ENCODE measurements at regions not wholly inside any gene's neighbourhood (a gene's known extent, or its start where the extent isn't known, plus 50 kb on each side); places are given as distances from the start of the nearest gene placed in this dataset.
A peak's percentile ranks its signal among the peaks of the same experiment; 100 is the strongest.

DNA sequence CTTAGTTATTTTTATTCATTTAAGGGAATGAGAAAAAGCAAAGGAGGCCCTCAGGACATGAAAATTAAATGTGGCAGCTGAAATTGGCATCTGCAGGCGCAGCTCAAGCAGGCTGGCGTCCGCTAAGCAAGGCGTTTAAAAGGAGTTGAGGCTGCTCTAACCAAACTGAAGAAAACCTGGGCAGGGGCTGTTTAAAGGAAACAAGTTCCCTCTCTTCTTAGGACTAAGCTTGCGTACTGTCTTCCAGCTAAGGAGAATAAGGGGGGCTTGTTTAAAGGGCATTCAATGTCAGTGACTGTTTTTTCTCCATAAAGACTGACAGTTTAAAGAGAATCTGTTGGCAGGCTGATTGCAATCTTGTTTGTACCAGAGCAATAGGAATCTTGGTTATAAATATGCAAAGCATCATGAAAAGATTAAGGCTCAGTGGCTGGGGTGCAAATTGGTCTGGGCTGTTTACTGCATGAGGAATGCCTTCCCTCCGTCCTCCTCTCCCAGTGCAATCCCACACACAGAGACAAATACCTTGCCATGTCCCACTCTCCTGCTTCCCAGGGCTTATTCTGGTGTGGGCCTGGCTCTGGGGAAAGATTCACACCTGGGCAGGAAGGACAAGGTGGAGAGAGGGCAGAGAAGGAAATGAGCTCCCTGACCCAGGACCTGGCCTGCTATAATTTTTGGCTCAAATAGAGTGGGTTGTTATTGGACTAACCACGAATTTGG lies 85.9 kb upstream of the LIFR start:
- DNase-seq: no peak
- in situ Hi-C loops (cut with MboI; ENCODE audit: low pct_unique_long_range_greater_than_20kb, low sequenced_read_pairs): no loop called here

DNA sequence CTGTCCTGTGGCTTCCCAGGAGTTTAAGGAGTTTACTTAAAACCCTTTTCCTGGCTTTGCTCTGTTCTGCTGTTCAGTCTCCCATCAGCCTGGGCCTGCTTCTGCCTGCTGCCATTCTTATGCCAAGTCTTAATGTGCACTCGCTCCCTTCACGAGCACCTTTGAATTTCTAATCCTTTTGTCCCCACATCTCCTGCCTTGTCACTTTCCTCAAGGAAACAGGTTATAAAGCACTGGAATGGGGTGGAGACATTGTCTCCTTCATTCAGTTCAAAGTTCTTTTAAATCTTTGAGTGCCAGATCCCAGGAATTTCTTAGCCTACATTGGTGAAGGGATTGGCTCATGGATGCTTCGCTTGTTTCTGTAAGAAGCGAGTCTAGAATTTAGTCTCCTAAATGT lies 87.2 kb upstream of the LIFR start:
- in situ Hi-C loops (cut with MboI; ENCODE audit: low pct_unique_long_range_greater_than_20kb, low sequenced_read_pairs): no loop called here

DNA sequence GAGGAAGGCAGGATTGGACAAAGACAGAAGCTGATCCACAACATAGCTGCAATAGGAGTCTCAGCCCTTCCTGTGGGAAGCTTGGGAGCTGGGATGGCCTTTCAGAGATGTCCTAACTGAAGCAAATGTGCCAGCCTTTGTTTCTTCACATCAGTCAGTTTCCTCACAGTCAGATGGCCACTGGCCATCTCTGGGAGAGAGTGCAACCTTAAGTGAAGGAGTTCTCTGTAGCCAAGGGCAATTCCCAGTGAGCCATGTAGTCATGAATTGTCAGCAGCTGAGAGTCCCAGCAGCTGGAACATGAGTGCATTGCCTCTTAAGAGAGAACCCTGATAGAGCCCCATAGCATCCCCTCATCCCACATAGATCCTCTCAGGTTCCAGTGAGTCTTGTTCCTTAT lies 89.1 kb upstream of the LIFR start:
- in situ Hi-C loops (cut with MboI; ENCODE audit: low pct_unique_long_range_greater_than_20kb, low sequenced_read_pairs): no loop called here
- no peak for DNase-seq

More for the DNA sequence above, 87.2 kb upstream of the LIFR start:
- no peak for DNase-seq

DNA sequence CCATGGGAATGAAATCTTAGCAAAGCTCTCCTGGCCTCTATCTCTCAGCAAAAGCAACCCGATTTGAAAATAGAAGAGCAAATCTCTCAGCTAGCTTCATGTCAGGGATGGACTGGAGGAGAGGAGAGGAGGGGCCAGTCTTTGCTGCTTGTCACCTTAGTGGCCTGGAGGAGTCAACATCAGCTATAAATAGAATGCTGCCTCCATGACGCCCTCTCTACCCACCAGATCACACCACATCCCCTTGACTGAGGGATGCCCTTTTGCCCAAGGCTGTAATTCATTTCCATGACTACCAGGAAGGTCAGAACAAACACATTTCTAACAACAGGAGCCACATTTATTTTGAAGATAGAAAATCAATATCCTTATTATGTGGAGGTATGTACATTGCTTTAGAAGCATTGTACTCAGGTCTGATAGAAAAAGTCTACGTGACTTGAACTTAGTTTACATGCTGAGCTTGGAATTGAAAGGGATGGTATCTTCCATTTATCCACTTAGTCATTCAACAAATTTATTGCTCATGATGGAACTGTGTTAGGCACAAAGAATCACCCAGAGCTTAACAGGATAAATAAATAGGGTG lies 92.4 kb upstream of the LIFR start:
- in situ Hi-C loops (cut with MboI; ENCODE audit: low pct_unique_long_range_greater_than_20kb, low sequenced_read_pairs): no loop called here
- DNase-seq: no peak

DNA sequence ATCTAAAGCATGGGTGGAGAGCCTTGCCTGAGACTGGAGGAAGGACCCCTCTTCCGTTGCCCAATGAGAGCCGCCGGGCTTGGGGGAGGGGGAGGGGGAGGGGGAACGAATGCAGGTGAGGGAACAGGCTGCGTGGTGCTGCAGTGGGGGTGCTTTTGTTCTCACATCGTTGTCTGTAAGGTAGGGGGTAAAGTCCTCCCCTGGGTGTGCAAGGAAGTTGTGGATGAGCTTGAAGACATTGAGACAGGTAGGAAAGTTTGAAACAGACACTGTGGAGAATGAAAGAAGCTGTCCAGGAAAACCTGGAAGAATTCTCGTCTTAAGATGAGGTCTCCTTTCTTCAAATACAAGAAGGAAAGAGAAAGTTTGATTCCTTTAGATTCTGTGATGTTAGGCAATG lies 94.1 kb upstream of the LIFR start:
- in situ Hi-C loops (cut with MboI; ENCODE audit: low pct_unique_long_range_greater_than_20kb, low sequenced_read_pairs): no loop called here
- DNase-seq: no peak

DNA sequence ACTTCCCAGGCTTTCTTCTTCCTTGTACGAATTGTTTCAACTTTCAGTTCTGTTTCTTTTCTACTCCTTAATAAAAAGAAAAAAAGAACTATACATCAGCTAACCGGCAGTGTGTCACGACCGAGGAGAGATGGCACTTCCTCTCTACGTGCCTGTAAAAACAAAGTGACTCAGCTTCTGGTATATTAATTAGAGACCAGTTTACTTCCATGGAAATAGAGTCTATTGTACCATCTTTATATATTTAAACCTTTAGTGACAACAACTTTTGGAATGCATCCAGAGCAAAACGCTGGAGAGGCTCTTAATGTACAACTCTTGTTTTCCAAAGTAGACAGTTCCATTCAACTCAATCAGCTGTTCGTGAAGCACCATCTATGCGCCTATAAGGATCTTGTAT lies 94.5 kb upstream of the LIFR start:
- in situ Hi-C loops (cut with MboI; ENCODE audit: low pct_unique_long_range_greater_than_20kb, low sequenced_read_pairs): no loop called here
- peak; percentile 45 for DNase-seq

DNA sequence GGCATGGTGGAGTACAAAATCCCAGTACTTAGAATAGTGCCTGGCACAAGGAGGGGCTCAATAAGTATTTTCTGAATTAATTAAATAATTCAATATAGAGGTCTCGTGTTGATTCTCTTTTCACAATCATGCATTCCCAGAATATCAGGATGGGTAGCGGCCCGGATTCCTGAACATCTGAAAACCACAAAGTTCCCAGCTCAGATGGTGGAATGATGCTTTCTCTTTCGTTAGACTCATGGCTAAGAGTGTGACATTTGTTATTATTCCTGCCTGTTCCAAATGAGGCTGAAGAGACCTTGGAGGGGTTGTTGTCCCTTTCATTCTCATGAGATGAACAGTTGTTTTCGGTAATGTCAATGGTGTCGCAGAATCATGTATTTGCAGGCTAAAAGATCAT lies 95.4 kb upstream of the LIFR start:
- in situ Hi-C loops (cut with MboI; ENCODE audit: low pct_unique_long_range_greater_than_20kb, low sequenced_read_pairs): no loop called here
- DNase-seq: no peak

DNA sequence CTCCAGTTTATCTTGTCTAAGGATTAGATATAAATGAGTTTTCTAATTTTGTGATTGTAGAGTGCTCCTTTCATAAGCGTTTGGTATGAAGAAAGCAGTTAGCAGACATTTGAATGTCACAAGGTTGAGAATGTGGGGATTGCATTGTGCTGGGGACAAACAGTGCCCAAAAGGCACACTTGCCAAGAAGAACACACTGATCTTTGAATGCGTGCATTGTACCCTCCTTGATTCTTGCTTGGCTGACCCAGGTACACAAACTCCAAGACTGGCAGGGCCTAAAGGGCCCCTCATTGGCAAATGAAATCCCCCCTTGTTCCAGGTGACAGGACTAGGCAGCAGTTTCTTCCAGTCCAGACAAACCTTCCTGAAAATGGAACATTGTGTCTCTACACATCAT lies 96.9 kb upstream of the LIFR start:
- no peak for DNase-seq
- in situ Hi-C loops (cut with MboI; ENCODE audit: low pct_unique_long_range_greater_than_20kb, low sequenced_read_pairs): no loop called here

DNA sequence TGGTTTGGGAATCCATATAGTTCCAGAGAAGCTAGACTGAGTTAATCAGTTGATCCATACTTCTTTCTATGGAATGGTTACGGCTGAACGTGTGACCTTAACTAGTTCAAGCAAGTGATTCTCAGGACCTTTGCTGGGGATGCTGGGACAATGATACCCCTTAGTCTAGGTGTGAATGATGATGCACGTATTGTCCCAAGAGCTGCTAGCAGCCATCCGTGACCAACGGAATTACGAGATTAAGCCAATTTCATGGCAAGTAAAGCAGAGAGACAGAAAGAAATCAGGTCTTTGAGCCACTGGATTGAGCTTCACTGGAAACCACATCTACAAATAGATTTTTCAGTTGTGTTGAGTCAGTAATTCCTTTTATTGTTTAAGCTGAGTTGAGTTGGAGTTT lies 99.2 kb upstream of the LIFR start:
- DNase-seq: no peak
- in situ Hi-C loops (cut with MboI; ENCODE audit: low pct_unique_long_range_greater_than_20kb, low sequenced_read_pairs): no loop called here

DNA sequence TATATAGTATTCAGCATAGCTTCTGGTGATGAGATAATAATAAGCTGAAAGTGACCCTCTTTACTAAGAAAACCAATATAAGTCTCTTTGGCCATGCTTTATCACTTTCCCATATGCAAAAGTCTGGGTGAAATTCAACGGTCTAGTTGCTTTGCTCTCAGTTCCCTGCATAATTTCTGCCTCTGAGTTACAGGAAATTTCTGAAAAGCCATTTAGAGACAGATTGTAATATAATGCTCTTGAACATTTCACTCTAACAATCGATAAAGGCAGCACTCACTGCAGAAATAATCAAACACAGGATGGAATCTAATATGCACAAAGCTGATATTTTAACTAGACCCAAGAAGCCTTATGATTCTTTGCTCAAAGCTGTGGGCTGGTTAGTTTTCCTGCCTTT lies 100.1 kb upstream of the LIFR start:
- in situ Hi-C loops (cut with MboI; ENCODE audit: low pct_unique_long_range_greater_than_20kb, low sequenced_read_pairs): no loop called here
- DNase-seq: no peak

DNA sequence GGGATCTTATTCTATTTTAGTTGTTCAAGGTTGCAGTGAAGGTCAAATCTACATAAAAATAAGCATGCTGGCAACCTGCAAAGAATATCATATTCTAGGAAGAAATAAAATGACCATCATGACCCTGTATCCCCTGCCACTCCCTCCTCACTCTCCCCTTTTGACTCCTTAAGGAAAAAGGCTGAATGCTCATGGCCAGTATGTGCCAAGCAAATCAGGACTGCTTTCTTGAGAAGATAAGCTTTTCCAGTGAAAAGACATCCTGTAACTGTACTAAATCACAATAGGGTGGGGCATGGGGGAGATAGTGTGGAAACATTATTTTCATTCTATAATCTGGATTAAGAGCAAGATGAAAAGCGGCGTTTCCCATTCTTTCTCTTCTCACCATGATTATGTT lies 100.6 kb upstream of the LIFR start:
- no peak for DNase-seq
- in situ Hi-C loops (cut with MboI; ENCODE audit: low pct_unique_long_range_greater_than_20kb, low sequenced_read_pairs): no loop called here

DNA sequence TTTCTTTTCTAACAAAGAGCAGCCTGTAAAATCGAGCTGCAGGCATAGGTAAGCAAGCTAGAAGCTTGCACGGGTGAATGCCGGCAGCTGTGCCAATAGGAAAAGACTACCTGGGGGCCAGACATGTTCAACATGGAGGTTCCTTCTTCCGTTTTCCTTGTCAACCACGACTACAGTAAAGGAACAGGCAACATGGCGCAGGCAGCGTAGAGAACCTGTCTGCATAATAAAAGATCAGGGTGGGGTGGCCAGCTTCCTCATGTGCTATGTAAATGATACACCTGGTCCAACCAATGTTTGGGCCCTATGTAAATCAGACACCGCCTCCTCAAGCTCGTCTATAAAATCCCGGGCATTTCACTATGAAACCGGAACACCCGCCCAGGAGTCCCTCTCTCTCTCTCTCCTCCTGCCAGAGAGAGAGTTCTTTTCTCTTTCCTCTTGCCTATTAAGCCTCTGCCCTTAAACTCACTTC lies 103.8 kb upstream of the LIFR start:
- no peak for DNase-seq

DNA sequence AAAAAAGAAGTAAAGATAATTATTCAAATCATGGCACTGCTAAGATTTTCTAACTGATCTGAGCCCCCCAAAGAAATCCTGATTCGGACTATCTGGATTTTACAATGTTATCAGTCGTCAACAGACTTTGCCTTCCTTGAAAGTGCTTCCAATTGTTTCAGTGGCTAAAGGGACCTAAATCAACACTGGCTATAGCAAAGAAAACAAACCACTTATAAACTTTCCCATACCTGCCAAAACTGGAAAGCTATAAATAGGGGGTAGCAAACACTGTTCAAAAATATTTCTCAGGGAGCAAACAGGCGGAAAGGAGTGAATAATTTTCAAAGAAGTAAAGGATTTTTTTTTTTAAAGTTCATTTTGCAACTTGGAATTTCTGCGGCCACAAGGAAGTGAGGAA lies 105.6 kb upstream of the LIFR start:
- in situ Hi-C loops (cut with MboI; ENCODE audit: low pct_unique_long_range_greater_than_20kb, low sequenced_read_pairs): no loop called here
- DNase-seq: no peak

More for the DNA sequence above, 103.8 kb upstream of the LIFR start:
- in situ Hi-C loops (cut with MboI; ENCODE audit: low pct_unique_long_range_greater_than_20kb, low sequenced_read_pairs): no loop called here

DNA sequence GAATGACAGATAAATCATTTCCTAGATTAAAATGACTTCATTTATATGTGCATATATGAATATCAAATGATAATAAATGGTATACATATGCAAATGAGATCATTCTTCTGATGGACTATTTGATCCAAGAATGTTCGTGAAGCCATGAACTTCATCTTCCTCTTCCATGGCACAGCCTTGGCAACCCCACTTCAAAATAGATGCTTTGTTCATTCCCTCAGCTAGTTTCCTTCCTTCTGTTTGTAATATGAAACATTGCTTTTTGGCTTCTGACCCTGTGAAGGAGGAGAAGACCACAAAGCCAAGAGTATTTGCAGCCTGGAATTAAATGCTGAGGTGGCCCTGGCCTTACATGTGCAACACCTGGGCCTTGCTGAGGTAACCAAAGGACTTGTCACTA lies 106.8 kb upstream of the LIFR start:
- in situ Hi-C loops (cut with MboI; ENCODE audit: low pct_unique_long_range_greater_than_20kb, low sequenced_read_pairs): no loop called here

DNA sequence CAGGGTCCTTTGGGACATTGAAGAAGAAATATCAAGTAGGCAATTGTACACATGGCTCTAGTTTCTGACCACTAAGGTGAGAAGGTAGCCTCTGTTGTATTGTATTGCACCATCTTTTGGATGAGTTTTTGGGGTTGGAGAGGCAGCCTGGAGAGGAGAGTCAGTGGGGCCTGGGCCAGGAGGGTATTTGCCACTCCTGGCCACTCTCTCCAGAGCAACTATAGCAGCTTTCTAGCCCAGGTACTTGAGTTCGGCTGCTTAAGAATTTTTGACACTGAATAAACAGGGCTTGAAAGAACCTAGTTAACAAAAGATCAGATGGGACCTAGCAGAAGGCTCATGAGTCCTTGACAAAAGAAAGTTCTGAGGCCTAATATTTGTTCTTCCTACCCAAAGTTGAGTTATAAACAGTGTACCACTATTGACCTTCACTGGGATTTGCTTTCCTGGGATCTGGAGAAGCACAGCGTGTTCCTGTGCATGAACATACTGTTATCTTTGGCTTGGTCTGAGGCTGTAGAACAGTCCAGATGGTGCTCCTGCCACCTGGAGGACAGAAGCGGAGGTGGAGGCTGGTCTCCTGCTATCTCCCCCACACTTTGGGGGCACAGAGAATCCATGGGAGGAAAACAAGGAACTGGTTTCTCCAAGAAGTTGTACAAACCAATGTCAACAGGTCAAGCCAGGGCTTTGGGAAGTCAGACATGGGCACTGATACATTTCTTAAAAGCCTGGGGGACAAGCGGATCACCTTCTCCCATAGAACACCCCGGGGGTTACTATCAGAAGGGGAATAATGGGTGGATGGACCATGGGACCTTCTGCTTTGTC lies 110.4 kb upstream of the LIFR start:
- in situ Hi-C loops (cut with MboI; ENCODE audit: low pct_unique_long_range_greater_than_20kb, low sequenced_read_pairs): no loop called here
- peak; percentile 22 for DNase-seq

More for the DNA sequence above, 106.8 kb upstream of the LIFR start:
- no peak for DNase-seq

DNA sequence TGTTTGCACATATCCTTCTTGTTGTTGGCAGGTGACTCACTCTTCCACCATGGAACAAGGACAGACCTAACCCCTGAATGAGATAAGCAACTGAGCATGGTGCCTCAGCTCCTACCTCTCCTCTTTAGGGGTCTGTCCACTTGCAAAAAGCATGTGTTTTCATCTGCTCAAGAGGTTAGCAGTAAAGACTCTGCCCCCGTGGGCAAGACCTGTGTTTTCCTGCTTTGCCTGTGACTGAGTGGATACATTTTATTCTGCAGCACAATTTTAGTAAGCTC lies 111.0 kb upstream of the LIFR start:
- in situ Hi-C loops (cut with MboI; ENCODE audit: low pct_unique_long_range_greater_than_20kb, low sequenced_read_pairs): no loop called here

DNA sequence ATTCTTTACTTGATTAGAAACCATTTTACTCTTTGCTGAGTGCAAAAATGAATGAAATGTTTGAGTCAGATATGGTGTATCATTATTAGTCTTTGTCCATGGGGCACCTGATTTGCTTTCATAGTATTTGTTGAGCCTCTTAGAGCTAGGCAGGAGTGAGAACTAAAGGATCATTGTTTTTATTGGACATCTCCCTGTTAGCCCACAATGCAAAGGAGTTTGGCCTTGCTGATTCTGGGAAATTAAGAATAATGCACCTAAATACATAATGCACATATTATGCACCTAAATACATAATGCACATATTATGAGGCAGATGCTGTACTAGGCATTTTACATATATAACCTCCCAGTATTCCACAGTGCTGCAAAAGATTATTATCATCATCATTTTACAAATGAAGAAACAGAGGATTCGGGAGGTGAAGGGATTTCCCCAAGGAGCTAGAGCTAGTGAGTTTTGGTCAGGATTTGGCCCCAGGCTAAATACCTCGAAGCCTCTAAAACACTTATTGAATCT lies 113.0 kb upstream of the LIFR start:
- DNase-seq: no peak
- in situ Hi-C loops (cut with MboI; ENCODE audit: low pct_unique_long_range_greater_than_20kb, low sequenced_read_pairs): no loop called here

More for the DNA sequence above, 111.0 kb upstream of the LIFR start:
- no peak for DNase-seq

DNA sequence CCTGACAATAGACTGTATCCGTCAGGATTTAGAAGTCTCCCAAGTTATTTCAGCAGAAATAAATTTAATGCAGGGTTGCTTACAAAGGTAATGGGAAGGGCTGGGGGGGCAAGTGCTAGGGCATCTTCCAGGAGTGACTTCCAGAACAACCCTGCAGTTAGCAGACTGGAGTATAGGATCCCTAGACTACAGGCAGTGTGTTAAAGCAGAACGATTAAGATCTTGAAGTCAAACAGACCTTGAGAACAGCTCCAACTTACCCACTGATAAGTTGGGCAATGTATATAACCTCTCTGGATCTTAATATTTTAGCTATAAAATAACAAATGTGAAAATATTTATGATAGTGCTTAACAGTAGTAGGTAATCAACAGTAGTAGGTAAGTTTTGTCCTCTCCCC lies 113.6 kb upstream of the LIFR start:
- DNase-seq: no peak
- in situ Hi-C loops (cut with MboI; ENCODE audit: low pct_unique_long_range_greater_than_20kb, low sequenced_read_pairs): no loop called here

DNA sequence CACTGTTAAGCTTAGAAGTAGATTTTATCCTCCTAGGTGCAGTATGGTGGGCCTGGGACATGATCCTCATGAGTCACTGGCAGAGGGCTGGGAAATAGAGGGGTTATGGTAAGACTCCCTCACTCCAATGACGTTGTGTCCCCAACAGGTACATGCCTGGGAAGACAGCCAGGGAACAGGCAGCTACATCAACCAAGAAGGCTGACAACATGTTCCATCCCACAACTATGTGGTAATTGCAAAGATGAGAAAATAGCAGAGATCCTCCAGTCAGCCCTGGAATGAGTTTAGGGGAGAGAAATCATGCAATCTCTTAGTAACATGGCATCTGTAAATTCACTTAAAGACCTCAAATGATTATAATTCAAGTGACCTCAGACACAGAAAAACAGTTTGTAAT lies 114.4 kb upstream of the LIFR start:
- DNase-seq: no peak
- in situ Hi-C loops (cut with MboI; ENCODE audit: low pct_unique_long_range_greater_than_20kb, low sequenced_read_pairs): no loop called here

DNA sequence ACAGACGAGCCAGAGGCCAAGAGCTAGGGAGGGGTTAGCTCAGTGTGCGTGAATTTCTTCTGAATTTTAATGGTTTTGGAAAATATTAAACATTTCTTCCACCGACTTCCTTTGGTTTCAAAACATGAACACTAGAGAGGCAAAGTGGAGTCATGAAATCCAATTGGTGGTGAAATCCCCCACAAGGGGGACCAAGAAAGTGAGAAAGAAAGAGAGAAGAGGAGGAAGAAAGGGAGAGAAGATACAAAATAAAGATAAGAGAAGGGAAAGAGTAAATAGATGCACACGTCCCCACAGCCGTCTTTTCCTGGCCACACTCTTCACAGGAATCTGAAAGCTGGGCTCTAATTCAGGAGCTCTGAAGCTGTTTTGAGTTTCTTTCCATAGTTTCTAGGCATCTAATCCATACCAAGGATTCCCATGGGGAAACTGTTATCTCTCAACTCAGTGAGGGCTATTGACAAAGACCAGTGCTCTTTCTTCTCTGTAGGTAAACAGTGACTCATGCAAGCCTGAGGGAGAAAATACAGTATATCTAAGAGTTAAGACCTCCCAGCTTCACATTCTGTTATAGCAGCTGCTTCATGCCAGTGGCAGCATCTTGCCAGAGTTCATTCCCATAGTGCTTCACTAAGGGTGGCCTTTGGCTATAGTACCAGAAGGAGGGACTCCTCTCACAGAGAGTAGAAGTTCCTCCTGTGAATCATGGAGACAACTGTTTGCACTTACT lies 115.8 kb upstream of the LIFR start:
- DNase-seq: no peak

More for the DNA sequence above, 115.8 kb upstream of the LIFR start:
- in situ Hi-C loops (cut with MboI; ENCODE audit: low pct_unique_long_range_greater_than_20kb, low sequenced_read_pairs): no loop called here
